ENCODE measurements at regions not wholly inside any gene's neighbourhood (a gene's known extent, or its start where the extent isn't known, plus 50 kb on each side); places are given as distances from the start of the nearest gene placed in this dataset.
"Not testable (repeated sequence)": the region's sequence is repeated elsewhere in the genome, so short reads cannot be mapped to it uniquely, and the experiment has no call there.

DNA sequence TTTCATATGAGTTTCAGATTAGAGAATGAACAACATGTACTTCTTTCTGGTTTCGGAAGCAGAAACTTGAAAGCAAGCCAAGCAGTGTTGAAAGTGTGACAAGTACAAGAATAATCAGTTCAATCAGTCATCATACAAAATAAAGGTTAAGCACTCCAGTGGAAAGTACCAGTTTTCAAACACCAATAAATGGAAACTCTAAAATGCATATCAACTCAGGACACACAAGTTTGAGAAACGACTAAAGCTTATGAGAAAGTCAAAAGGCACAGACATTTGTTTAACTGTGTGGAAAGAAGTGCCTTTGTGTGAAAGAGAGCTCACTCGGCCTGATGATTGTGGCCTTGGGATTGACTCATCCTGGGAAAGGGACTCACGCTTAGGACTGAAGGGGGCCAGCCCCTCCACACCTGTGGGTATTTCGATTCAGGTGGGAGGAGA lies 60.6 kb upstream of the AKR1C1 start:
- H3K27ac ChIP-seq (ENCODE audit: low read depth in 2 of 2, low read length in 1 of 2) = peak overlapping the region; percentile 3 to 65
- H3K4me1 ChIP-seq (ENCODE audit: control insufficient read depth in 2 of 2, insufficient read depth in 2 of 2, low read length in 1 of 2) = peaks cover 0 to 3% of the 10 kb centered on the region in 2 donors
- no peaks in the 10 kb centered on the region for H3K36me3 ChIP-seq (ENCODE audit: control insufficient read depth in 2 of 2, insufficient read depth in 2 of 2, low read length in 1 of 2)
- 24 to 42% methylated on average over 5 of the region's 5 CpGs for WGBS, 2 donors
- H3K9me3 ChIP-seq (ENCODE audit: control insufficient read depth in 2 of 2, insufficient read depth in 1 of 2, low read depth in 1 of 2, low read length in 1 of 2) = no peaks in the 10 kb centered on the region
- H3K4me3 ChIP-seq (ENCODE audit: low read depth in 1 of 2, low read length in 2 of 2) = no peak overlapping the region
- no peaks in the 10 kb centered on the region for H3K27me3 ChIP-seq (ENCODE audit: control insufficient read depth in 1 of 2, insufficient read depth in 2 of 2, low read length in 2 of 2)

DNA sequence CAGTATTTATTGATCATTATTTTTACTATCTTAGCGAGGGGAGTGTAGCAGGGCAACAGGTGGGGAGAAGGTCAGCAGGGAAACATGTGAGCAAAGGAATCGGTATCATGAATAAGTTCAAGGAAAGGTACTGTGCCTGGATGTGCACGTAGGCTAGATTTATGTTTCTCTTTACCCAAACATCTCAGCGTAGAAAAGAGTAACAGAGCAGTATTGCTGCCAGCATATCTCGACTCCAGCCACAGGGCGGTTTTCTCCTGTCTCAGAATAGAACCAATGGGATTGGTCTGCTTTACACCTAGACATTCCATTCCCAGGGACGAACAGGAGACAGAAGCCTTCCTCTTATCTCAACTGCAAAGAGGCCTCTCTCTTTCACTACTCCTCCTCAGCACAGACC lies 60.1 kb upstream of the AKR1C1 start:
- H3K27ac ChIP-seq (ENCODE audit: low read depth in 2 of 2, low read length in 1 of 2) = peak overlapping the region in 1 of 2 donors; percentile 3
- not testable (repeated sequence) for H3K4me1 ChIP-seq (ENCODE audit: control insufficient read depth in 2 of 2, insufficient read depth in 2 of 2, low read length in 1 of 2); H3K27me3 ChIP-seq (ENCODE audit: control insufficient read depth in 1 of 2, insufficient read depth in 2 of 2, low read length in 2 of 2); H3K9me3 ChIP-seq (ENCODE audit: control insufficient read depth in 2 of 2, insufficient read depth in 1 of 2, low read depth in 1 of 2, low read length in 1 of 2); H3K4me3 ChIP-seq (ENCODE audit: low read depth in 1 of 2, low read length in 2 of 2); H3K36me3 ChIP-seq (ENCODE audit: control insufficient read depth in 2 of 2, insufficient read depth in 2 of 2, low read length in 1 of 2)
- WGBS, 2 donors = 72% methylated on average over 7 of the region's 7 CpGs

DNA sequence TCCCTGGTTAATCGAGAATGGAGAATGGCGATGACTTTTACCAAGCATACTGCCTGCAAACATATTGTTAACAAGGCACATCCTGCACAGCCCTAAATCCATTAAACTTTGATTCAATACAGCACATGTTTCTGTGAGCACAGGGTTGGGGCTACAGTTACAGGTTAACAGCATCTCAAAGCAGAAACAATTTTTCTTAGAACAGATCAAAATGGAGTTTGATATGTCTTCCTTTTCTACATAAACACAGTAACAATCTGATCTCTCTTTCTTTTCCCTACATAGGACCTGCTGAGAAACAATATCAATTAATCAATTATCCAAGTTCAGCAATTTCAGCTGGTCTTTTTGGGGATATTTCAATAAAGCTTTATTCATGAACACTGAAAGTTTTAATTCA lies 59.5 kb upstream of the AKR1C1 start:
- 92 to 94% methylated on average over 2 of the region's 2 CpGs for WGBS, 2 donors
- not testable (repeated sequence) for H3K27ac ChIP-seq (ENCODE audit: low read depth in 2 of 2, low read length in 1 of 2); H3K4me3 ChIP-seq (ENCODE audit: low read depth in 1 of 2, low read length in 2 of 2); H3K27me3 ChIP-seq (ENCODE audit: control insufficient read depth in 1 of 2, insufficient read depth in 2 of 2, low read length in 2 of 2); H3K36me3 ChIP-seq (ENCODE audit: control insufficient read depth in 2 of 2, insufficient read depth in 2 of 2, low read length in 1 of 2); H3K4me1 ChIP-seq (ENCODE audit: control insufficient read depth in 2 of 2, insufficient read depth in 2 of 2, low read length in 1 of 2); H3K9me3 ChIP-seq (ENCODE audit: control insufficient read depth in 2 of 2, insufficient read depth in 1 of 2, low read depth in 1 of 2, low read length in 1 of 2)

DNA sequence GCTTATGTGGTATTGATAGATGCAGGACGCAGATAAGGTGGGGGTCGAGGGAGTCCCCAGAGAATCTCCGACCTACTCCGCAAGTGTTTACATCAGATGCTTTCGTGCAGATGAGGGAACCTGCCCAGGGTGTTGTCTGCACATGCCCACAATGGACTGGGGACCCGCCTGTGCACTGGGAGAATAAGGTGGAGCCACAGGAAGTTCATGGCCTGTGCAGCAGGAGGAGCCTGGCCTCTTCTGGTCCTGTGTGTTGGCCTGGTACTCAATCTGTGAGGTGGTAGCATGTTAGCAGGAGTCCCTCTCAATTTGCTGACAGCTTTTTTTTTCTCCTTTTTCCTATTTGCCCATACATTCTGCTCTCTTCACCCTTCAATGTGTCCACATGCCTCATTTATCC lies 54.1 kb upstream of the AKR1C1 start:
- H3K27ac ChIP-seq (ENCODE audit: low read depth in 2 of 2, low read length in 1 of 2) = no peak overlapping the region
- peaks cover 0 to 5% of the 10 kb centered on the region in 2 donors for H3K4me1 ChIP-seq (ENCODE audit: control insufficient read depth in 2 of 2, insufficient read depth in 2 of 2, low read length in 1 of 2)
- WGBS, 2 donors = 60 to 76% methylated on average over 6 of the region's 6 CpGs
- H3K27me3 ChIP-seq (ENCODE audit: control insufficient read depth in 1 of 2, insufficient read depth in 2 of 2, low read length in 2 of 2) = no peaks in the 10 kb centered on the region
- H3K4me3 ChIP-seq (ENCODE audit: low read depth in 1 of 2, low read length in 2 of 2) = no peak overlapping the region
- H3K9me3 ChIP-seq (ENCODE audit: control insufficient read depth in 2 of 2, insufficient read depth in 1 of 2, low read depth in 1 of 2, low read length in 1 of 2) = no peaks in the 10 kb centered on the region
- H3K36me3 ChIP-seq (ENCODE audit: control insufficient read depth in 2 of 2, insufficient read depth in 2 of 2, low read length in 1 of 2) = no peaks in the 10 kb centered on the region
